DOHH2 (cell line): ENCODE measurements at regions not wholly inside any gene's neighbourhood (a gene's known extent, or its start where the extent isn't known, plus 50 kb on each side); places are given as distances from the start of the nearest gene placed in this dataset.

ENCODE experiments used
- H3F3A ChIP-seq: fragments of 200-600 bp; sonication (generic), shearing (Covaris generic); 2 replicates; pipeline ENCODE4 v1.6.0; 2016; ENCODE audit warnings: antibody characterized with exemption, mild to moderate bottlenecking; ENCODE audit not compliant: control insufficient read depth, insufficient read depth
- H3K27ac ChIP-seq: fragments of 200-600 bp; sonication (generic); 2 replicates; pipeline ENCODE4 v1.5.1; 2014; ENCODE audit warnings: low read depth, mild to moderate bottlenecking, low read length, moderate library complexity
- H3K27me3 ChIP-seq: fragments of 200-600 bp; sonication (generic); 2 replicates; pipeline ENCODE4 v1.6.1; 2014; ENCODE audit warnings: mild to moderate bottlenecking, low read length, mixed read lengths; ENCODE audit not compliant: control insufficient read depth
- H3K36me3 ChIP-seq: fragments of 200-600 bp; sonication (generic); 2 replicates; pipeline ENCODE4 v1.6.1; 2014; ENCODE audit warnings: mild to moderate bottlenecking, low read length, moderate library complexity, mixed read lengths; ENCODE audit not compliant: control insufficient read depth
- H3K4me1 ChIP-seq: fragments of 200-600 bp; sonication (generic); 2 replicates; pipeline ENCODE4 v1.6.1; 2014; ENCODE audit warnings: mild to moderate bottlenecking, low read length, mixed read lengths; ENCODE audit not compliant: control insufficient read depth
- H3K4me2 ChIP-seq: fragments of 200-600 bp; sonication (generic); 2 replicates; pipeline ENCODE4 v1.6.0; 2014; ENCODE audit warnings: mild to moderate bottlenecking, low read length, moderate library complexity
- H3K4me3 ChIP-seq: fragments of 200-600 bp; sonication (generic); 2 replicates; pipeline ENCODE4 v1.5.1; 2014; ENCODE audit warnings: mild to moderate bottlenecking, low read length, mixed read lengths
- H3K79me2 ChIP-seq: fragments of 200-600 bp; sonication (generic); 2 replicates; pipeline ENCODE4 v1.6.1; 2014; ENCODE audit warnings: mild to moderate bottlenecking, low read length, mixed read lengths; ENCODE audit not compliant: control insufficient read depth
- H3K9me2 ChIP-seq: fragments of 200-600 bp; sonication (generic); replicated peaks from 2 replicates; pipeline ENCODE4 v1.6.1; 2014; ENCODE audit warnings: mild to moderate bottlenecking, low read length, mixed read lengths; ENCODE audit not compliant: control insufficient read depth
- H3K9me3 ChIP-seq: fragments of 200-600 bp; sonication (generic); 2 replicates; pipeline ENCODE4 v1.6.1; 2014; ENCODE audit warnings: antibody characterized with exemption, low read length, mixed read lengths; ENCODE audit not compliant: control insufficient read depth, insufficient read depth
- H4K20me1 ChIP-seq: fragments of 200-600 bp; sonication (generic); 2 replicates; pipeline ENCODE4 v1.6.0; 2014; ENCODE audit warnings: low read depth, mild to moderate bottlenecking, antibody characterized with exemption, low read length, moderate library complexity; ENCODE audit not compliant: control insufficient read depth, insufficient read depth
- EZH2phosphoT487 ChIP-seq: fragments of 200-600 bp; sonication (generic); IDR thresholded peaks from 2 replicates; pipeline ENCODE4 v1.6.1; 2017; ENCODE audit warnings: borderline replicate concordance, mild to moderate bottlenecking, antibody characterized with exemption, low read length, moderate library complexity, mixed read lengths
- TF ChIP-seq, protein P1 (sequence below): fragments of 200-600 bp; sonication (generic); IDR thresholded peaks from one replicate; pipeline ENCODE4 v1.5.1; 2014; ENCODE audit warnings: antibody characterized with exemption, mild to moderate bottlenecking, low read depth, low read length; ENCODE audit not compliant: poor library complexity, severe bottlenecking

GRCh38 chr5:145495741-145496140 lies 339.4 kb downstream of the PRELID2 start:
- no peaks in the 10 kb centered on the region for H3K79me2 ChIP-seq
- no peaks in the 10 kb centered on the region for H3K27me3 ChIP-seq
- H3K4me3 ChIP-seq, result no peak overlapping the region
- H3K36me3 ChIP-seq, result no peaks in the 10 kb centered on the region
- H3K4me2 ChIP-seq, result no peak overlapping the region
- no peaks in the 10 kb centered on the region for H3K4me1 ChIP-seq
- H3K9me3 ChIP-seq, result no peaks in the 10 kb centered on the region
- no peaks in the 10 kb centered on the region for H3F3A ChIP-seq
- TF ChIP-seq EZH2phosphoT487, result no peak
- TF ChIP-seq, protein P1, sequence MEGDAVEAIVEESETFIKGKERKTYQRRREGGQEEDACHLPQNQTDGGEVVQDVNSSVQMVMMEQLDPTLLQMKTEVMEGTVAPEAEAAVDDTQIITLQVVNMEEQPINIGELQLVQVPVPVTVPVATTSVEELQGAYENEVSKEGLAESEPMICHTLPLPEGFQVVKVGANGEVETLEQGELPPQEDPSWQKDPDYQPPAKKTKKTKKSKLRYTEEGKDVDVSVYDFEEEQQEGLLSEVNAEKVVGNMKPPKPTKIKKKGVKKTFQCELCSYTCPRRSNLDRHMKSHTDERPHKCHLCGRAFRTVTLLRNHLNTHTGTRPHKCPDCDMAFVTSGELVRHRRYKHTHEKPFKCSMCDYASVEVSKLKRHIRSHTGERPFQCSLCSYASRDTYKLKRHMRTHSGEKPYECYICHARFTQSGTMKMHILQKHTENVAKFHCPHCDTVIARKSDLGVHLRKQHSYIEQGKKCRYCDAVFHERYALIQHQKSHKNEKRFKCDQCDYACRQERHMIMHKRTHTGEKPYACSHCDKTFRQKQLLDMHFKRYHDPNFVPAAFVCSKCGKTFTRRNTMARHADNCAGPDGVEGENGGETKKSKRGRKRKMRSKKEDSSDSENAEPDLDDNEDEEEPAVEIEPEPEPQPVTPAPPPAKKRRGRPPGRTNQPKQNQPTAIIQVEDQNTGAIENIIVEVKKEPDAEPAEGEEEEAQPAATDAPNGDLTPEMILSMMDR, result no peak
- no peaks in the 10 kb centered on the region for H3K9me2 ChIP-seq
- no peak overlapping the region for H3K27ac ChIP-seq
- no peaks in the 10 kb centered on the region for H4K20me1 ChIP-seq

GRCh38 chr5:145495196-145495595 lies 339.9 kb downstream of the PRELID2 start:
- Histone ChIP-seq H3K4me2 (no peak overlapping the region), H4K20me1 (no peaks in the 10 kb centered on the region), H3K9me2 (no peaks in the 10 kb centered on the region), H3K79me2 (no peaks in the 10 kb centered on the region), H3F3A (no peaks in the 10 kb centered on the region), H3K27me3 (no peaks in the 10 kb centered on the region), H3K4me1 (no peaks in the 10 kb centered on the region), H3K9me3 (no peaks in the 10 kb centered on the region), H3K4me3 (no peak overlapping the region), H3K36me3 (no peaks in the 10 kb centered on the region), H3K27ac (no peak overlapping the region)
- TF ChIP-seq EZH2phosphoT487, result no peak
- TF ChIP-seq, protein P1, result no peak

GRCh38 chr5:145493435-145493834 lies 341.7 kb downstream of the PRELID2 start:
- Histone ChIP-seq H4K20me1 (no peaks in the 10 kb centered on the region), H3K4me1 (no peaks in the 10 kb centered on the region), H3K4me2 (no peak overlapping the region), H3K9me2 (no peaks in the 10 kb centered on the region), H3K36me3 (no peaks in the 10 kb centered on the region), H3K27me3 (no peaks in the 10 kb centered on the region), H3K27ac (no peak overlapping the region), H3K4me3 (no peak overlapping the region), H3K79me2 (no peaks in the 10 kb centered on the region), H3K9me3 (no peaks in the 10 kb centered on the region), H3F3A (no peaks in the 10 kb centered on the region)
- TF ChIP-seq, protein P1, result no peak
- no peak for TF ChIP-seq EZH2phosphoT487

DNA sequence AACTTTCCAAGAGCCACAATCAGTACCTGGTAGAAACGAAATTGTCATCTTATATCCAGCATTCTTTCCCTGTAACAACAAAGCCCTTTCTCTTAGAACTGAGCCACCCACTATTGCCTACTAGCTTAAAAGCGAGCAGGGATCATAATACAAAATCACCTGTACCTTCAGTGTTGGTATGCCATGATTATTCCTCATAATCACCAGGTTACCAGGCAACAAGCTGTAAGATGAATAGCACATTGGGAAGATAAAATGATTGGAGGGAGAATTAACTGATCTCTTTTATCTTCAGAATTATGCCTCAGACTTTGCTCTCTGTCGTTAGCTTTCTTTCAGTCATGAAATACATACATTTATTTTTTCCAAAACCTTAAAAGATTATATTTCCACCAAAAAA lies 345.6 kb downstream of the PRELID2 start:
- Histone ChIP-seq H3K4me3 (no peak overlapping the region), H3K4me1 (no peaks in the 10 kb centered on the region), H3F3A (no peaks in the 10 kb centered on the region), H3K79me2 (no peaks in the 10 kb centered on the region), H3K9me2 (no peaks in the 10 kb centered on the region), H3K4me2 (no peak overlapping the region), H3K36me3 (no peaks in the 10 kb centered on the region), H3K27me3 (no peaks in the 10 kb centered on the region), H3K9me3 (no peaks in the 10 kb centered on the region), H3K27ac (no peak overlapping the region), H4K20me1 (no peaks in the 10 kb centered on the region)
- no peak for TF ChIP-seq EZH2phosphoT487
- TF ChIP-seq, protein P1, result no peak
